NCI-H1417 treated with DMSO at 0.1 percent for 48 hours (cell line): ENCODE measurements at regions not wholly inside any gene's neighbourhood (a gene's known extent, or its start where the extent isn't known, plus 50 kb on each side); places are given as distances from the start of the nearest gene placed in this dataset.
A peak's percentile ranks its signal among the peaks of the same experiment; 100 is the strongest.

ENCODE experiments used
- DNase-seq: peaks from one replicate; lab custom pipeline; 2025; lab: John Stamatoyannopoulos, UW

DNA sequence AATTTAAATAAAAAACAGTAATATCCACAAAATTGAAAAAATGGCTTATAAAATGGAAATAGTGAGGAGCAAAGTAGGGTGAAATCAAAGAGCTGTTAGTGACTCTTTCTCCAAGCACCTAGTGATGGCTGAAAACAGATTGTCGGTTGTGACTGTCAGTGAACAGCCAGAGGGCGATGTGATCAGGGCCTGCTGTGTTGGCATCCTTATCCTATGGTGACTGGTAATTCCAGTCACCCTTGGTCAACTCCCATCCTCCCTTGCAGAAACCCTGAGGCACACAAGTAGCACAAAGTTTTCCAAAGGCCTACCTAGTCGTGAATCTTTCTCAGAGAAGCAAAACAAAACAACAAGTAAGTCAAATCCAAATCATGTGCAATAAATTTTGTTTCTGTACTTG lies 599.8 kb upstream of the CXADR start:
- no peak for DNase-seq

DNA sequence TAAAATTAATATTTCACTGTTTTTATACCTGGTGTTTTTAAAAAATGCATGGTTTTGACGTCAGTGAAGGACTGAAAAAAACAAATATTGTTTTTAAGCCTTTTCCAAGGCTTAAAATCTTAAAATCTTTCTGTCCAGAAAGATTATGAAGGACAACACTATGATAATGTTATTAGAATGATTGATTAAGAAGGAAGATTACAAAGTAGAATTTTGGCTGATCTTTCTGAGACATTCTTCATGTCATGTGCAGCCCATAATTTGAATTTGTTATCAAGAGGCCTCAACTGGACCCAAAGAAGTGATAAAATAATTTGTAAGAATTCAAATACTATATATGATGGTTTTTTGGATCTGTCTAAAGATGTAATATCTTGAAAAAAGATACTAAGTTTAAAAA lies 584.4 kb upstream of the CXADR start:
- no peak for DNase-seq

DNA sequence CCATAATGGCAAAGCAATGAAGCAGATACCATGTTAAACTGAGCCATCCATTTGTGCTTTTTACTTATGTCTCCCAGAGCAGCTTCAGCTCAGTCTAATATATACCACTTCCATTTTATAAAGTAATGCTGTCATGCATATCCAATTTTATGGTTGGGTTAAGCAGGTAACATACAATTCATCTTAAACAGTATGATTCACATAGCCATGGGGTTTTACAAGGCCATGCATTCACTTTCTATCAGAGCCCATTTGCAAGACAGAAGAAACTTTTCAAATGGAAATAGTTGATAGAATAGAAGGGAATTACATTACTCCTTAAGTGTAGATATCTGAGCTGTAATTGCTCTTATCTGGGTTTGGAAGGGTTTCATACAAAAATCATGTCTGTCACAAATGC lies 580.5 kb upstream of the CXADR start:
- DNase-seq, result no peak

DNA sequence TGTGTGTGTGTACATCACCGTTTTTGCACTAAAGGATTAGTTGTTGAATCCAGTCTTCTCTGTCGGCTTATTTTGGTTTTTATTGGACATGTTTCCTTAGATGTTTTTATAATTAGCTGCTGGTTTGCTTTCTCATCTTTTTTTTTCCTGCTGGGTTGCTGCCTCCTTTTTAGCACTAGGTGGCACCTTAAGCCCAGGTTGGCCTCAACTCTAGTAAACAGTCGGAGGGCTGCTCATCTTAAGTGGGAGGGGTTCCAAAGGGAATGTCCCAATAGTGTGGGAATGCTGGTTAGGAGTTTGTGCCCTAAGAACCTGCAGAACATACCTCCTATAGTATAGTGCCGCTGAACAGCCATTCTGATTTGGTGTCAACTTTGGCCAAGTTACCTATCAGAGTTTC lies 570.1 kb upstream of the CXADR start:
- no peak for DNase-seq

DNA sequence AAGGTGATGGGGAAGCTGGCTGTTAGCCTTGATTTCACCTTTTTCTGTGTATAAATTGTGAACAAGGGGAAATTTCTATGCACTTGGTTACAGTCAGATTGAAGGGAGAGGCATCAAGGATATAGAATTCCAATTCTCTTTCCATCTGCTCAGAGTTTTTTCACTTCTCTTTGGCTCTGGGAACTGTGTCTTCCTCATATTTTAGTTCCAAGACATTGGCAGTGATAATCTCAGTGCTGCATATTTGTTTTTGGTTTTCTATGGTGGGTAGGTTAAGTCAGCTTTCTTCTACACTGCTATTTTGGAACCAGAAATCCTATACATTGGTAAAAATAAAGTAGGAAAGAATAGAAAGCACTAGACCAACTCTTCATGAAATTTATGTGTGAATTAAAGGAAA lies 569.6 kb upstream of the CXADR start:
- DNase-seq, result no peak

DNA sequence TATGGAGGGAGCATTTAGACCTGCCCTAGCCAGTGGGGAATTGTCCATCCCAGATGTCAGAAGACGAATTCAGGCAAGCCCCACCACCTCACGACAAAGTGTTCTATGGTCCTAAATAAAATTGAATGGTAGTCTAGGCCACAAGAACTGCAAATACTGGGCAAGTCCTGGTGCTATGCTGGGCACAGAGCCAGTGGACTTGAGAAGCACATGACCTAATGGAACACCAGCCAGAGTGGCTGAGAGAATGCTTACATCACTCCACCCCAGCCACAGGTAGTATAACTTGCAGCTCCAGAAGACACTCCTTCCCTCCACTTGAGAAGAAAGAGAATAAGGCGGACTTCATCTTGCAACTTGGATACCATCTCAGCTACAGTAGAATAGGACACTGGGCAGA lies 567.3 kb upstream of the CXADR start:
- no peak for DNase-seq

DNA sequence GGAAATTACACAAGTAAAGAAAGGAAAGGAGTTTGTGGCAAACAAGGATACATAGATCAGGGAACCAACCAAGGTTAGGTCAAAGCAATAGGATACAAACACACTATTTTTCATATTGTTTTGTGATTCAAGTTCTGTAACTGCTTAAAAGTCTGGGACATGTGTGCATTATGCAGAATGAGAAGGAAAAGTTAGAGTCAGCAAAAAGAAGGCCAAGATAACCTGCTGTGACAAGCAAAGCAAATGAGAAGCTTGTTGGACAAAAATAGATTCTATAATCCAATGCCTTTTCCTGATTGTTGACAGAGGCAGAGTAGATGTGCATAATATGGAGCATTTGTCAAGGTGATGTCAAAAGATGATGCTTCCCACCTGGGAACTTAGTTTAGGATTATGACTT lies 556.0 kb upstream of the CXADR start:
- DNase-seq, result no peak

DNA sequence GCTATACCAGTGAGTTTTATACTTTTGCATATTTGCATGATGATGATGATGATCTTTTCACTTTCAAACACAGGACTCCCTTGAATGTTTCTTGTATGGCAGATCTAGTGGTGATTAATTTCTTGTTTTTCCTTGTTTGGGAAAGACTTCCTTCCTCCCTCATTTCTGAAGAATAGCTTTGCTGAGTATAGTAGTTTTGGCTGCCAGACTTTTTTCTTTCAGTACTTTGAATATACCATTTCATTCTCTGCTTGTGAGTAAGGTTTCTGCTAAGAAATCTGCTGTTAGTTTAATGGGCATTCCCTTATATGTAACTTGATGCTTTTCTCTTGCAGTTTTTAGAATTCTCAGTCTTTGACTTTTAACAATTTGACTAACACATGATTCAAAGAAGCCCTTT lies 547.4 kb upstream of the CXADR start:
- DNase-seq, result no peak

DNA sequence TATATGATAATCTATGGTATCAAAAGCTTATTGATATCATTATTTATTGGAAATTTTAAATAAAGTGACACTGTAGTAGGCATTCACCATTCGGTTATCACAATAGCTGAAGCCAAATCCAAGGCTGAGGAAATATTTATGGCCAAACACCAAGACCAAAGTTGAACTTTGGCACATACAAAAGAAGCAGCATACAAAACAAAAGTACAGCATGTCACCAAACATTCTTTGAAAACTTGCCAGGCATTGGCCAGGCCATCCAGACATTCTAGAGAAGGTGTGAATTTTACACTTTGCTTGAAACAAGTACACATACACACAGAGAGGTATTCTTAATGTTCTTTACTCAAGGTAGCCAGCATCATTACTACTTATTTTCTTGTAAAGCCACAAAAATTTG lies 544.4 kb upstream of the CXADR start:
- DNase-seq, result no peak

DNA sequence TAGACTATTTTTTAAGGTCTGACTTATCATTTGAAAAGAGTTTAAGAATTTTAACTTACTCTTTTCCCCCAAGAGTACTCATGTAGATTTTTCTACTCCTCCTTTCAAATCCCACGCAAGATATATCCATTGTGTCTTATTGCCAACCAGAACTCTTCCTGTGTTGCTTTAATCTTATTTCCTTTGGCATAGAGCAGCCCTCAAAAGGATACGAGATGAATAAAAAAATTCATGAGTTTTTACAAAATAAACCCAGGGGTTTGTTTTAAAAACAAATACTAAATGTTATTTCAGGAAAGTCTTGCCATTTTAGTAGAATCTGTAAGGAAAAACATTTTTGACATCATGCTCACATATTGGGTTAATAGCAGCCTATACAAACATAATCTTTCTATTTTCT lies 543.2 kb upstream of the CXADR start:
- DNase-seq, result no peak

DNA sequence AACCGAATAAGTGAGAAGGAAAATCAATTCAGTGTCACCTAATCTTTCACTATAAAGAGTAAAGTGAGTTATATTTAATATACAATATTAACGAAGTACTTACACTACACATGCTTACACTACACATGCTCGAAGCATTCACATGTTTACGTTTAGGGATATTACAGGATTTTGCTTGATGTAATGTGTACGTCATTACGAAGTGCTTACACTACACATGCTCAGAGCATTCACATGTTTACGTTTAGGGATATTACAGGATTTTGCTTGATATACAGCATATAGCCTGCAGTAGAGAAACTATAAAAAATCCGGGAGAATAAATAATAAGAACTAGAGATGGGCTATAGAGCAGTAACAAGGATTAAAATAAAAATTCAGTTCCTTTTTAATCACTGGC lies 538.8 kb upstream of the CXADR start:
- DNase-seq, result no peak

DNA sequence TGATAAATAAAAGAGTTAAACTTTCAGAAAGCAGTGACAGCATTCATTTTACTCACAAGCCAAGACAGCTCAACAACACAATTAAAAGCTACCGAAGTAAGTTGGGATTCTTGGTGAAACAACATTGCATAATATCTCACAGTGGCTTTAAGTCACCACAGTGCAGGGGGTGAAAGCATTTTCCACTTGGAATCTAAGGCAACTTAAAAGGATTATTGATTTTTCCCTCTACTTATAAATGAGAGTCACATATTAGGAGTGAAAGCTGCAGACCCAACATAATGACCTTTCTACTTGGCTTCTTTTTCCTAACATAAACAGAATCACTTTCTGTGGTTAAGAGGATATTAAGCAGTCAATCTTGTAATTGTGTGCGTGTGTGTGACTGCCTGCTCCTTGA lies 536.6 kb upstream of the CXADR start:
- no peak for DNase-seq

DNA sequence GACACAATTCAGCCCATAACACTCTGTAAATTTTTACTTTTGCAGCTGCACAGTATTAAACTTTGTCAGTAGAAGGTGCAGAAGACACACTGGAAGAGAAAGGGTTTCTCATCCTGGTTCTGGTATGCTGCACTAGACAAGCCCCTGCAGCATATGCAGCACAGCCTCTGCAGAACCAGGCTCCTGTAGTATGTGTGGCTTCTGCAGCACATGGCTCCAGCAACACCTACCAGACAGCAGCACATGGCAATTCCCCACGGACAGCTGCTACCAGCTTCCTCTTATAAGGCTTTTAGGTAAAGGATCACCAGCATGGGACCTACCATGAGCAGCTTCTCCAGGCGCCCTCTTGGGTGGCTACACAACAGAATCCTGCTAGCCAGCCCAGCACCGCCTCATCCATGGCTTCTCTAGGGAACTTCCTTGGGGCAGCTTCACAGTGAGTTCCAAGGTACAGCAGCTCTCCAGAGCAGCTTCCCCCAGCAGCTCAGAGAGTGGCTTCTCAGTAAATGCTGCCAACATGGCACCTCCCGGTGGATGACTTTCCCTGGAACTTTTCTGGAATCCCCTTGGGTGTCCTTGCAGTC lies 534.4 kb upstream of the CXADR start:
- DNase-seq, result no peak

DNA sequence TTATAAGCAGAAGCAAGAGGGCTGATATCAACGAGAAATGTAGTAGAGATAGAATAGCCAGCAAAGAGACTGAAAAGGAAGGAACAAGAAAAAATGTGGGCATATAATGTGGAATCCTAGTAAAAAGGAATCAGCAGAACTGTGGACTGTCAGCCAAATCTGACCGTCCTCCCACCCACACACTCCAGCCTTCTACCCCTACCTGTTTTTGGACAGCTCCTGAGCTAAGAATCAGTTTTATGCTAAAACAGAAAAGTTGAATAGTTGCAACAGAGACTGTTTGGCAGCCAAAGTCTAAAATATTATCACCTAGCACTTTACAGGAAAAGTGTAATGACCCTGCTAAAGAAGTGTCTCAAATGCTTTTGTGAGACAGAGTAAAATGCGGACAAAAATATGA lies 533.3 kb upstream of the CXADR start:
- DNase-seq, result no peak

DNA sequence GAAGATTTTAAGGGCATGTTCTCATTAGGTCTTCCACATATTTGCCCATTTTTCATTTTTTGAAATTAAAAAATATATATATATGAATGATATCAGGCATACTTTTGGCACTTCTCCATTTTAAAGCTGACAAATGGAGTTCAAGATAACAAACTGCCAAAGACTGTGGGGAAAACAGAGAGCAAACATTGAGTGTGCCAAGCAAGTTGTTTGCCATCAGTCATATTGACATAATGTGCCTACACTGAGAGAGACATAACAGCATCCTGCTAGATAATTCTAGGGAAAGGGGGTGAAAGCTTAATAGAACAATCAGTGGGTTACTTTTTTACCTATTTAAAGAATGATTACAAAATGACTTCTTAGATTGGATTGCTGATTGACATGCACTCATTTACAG lies 529.4 kb upstream of the CXADR start:
- DNase-seq, result peak; percentile 2

DNA sequence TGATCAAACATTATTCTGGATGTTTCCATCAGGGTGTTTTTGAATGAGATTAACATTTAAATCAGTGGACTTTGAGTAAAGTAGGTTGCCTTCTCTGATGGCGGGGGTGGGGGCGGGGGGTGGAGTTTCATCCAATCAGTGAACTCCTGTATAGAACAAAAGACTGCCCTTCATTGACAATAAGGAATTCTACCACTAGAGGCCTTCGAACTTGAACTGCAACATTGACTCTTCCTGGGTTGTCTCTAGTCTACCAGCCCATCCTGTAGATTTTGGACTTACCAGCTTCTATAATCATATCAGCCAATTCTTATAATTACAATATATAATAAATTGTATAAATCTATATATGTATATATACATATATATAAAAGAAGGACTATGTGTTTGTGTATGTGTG lies 520.4 kb upstream of the CXADR start:
- no peak for DNase-seq

DNA sequence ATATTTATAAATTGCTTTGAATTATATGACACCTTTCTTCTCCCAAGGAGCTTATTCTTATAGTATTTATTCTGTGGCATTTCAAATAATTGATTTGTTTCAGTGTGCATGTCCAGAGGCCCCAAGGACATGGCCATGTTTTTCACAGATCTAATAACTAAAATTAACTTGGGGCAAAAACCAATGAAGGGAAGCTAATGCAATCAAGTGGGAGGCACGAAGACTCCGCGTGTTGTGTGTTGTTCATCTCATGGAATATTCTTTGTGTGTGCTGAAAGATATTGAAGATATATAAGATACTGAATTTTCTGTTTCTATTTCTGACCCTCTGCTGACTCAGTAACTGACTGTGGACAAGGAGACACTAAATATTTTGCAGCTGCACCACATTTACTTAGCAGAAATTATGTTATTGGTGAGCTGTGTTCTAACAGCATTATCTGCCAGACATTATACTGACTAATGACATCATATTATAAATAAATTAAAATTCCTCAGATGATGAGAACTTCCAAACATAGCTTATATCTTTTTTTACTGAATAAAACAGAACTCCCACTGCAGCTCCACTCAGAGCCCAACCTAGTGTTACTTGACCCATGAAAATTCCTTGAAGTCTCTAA lies 519.3 kb upstream of the CXADR start:
- DNase-seq, result no peak

DNA sequence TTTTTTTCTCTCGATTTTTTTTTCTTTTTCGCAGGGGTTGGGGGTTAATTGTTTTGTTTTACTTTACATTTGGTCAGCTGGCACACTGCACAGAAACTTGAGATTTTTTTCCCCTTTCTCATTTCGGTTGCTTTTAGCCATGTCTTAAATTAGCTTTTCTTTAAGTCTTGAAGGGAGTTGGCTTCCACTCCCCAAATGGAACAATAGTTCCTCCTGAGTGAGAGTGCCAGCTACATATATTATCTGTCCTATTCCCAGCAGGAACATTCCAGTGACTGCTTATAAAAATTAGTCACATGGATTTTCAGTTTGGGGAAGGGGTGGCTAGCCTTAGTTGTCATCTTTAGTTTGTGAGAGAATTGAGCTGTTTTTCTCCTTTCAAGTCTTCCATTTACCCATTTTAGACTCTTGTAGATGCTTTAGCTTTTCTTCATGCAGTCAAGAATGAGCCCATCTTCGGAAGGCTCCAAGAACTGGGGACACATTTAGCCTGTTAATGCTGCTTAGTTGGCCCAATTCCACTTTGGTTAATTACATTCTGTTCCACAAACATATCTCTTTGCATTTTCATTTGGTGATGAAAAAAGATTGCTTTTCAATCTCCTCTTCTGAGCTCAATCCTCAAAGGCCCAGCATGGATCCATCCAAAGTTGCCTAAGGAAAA lies 510.1 kb upstream of the CXADR start:
- no peak for DNase-seq

DNA sequence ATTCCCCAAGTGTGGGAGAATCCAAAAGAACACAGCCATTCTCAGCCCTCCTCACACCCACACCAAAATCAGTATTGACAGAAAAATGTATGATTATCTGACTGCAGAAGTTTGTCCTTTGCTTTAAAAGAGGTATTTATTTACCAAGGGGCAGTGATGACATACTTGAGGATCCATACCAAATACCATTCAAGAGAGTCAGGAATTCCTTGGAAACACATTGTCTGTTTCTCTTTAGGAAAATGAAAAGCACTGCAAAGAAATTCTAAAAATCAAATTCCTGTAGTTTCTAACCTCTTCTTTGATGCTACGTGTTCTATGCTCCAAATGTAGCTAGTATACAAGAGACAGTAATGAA lies 509.6 kb upstream of the CXADR start:
- DNase-seq, result no peak

DNA sequence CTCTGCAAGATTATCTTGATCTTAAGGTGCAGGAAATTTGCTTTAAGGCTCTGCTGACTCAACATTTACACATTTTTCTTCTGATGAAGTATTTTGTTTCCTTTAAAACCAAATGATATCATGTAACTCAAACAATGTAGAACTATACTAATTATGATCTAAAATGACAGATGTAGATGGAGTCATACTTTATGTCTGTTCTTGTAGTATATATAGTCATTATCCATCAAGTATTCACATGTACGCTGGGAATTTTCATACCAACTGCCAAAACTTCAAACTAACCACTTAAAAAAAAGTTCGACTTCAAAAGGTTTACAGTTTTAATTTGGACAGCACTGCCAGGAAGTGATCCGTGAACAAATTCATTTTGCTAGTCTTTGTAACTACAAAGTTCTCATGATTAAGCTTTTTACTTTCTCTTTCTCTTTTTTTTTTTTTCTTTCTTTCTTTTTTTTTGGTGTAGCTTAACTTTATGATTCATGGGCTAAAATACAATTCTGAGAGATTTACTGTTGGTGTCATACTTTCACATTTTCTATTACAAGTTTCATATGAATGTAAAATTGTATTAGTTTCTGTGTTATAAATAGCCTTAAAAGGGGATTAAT lies 509.0 kb upstream of the CXADR start:
- no peak for DNase-seq

DNA sequence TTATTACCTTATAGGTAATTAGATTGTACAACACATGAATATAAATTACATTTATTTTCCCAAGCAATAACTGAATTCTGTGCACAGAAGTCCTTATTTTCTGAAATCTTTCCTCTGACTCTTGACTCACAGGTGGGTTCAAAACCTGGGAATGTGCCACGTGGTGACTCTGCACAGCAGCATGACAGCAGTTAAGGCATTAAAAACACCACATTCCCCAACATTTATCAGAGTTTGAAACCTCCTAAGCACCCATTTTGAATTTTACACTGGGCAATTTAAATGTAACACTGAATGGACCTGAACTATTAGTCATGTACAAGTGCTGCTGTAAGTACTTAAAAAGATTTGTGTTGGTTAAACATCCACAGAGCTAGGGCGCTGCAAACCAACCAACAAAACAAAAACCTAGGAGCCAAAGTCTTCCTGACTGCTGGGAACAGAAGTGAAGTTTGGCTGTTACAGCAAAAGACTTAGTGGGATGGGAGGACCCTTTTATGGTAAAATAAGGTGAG lies 480.6 kb upstream of the CXADR start:
- no peak for DNase-seq

DNA sequence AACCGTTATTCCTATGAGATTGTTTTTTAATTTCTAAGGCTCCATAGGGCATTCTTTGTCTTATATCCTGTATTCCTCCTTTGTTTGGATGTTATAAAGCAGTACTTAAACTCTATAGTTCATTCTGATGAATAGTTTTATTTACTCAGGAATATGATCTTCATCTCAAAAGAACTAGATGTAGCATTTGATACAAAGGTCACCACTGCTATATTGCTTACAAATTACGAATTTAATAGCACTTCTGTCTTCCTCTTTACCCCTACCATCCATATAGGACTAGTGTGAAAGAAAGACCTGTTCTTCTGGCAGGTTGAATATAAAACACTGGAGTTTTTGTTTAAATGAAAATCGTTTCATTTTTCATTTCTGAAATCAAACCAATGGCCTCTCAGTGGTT lies 468.1 kb upstream of the CXADR start:
- DNase-seq, result no peak

DNA sequence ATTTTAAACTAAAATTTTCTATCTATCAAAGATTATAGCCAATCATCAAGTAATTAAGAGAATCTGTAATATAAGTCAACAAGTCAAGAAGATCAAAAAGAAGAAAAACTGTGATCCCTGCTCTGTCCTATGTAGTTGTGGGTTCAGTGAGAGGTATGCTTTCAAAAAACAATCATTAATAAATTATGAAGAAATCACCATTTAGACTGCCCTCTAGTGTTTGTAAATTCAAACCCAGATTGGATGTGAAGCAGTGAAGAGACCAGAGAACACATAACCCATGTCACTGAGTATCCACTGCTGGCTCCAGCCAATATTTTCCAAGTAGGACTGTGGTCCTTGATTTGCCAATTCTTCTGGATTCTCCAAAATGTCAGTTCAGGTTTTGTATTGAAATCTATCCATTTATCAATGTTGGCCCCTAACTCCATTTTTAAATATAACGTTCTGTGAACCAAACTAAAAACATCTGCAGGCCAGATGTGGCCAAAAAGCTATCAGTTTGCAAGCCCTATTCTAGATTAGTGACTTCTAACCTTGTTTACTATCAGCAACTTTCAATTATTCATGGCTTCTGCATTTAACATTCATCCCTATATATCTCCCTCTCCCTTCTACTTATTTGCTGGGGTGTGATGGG lies 467.5 kb upstream of the CXADR start:
- peak; percentile 26 for DNase-seq
